ENCODE measurements at regions not wholly inside any gene's neighbourhood (a gene's known extent, or its start where the extent isn't known, plus 50 kb on each side); places are given as distances from the start of the nearest gene placed in this dataset.

DNA sequence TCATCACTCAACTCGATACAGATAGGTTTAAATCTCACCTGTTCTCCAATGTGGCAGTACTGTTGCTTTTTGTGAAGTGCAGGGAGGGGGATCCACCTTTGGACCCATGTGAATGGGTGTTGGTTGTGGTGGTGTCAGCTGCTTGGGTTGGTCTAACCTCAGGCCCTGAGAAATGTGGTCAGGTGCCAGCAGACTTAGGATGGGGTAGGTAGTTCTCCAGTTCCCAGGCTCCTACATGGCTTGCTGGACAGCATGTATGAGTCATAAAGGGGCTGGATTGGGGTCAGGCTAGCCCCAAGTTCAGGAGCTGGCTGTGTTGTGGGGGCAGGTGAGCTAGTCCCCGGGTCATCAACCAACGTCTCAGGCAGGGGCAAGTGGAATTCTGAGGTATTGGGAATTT, 472.6 kb upstream of the CNTNAP2 start:
- no peaks in the 10 kb centered on the region for H3K79me2 ChIP-seq
- no peak overlapping the region for H3K4me3 ChIP-seq (ENCODE audit: low read depth, low read length)
- H3K27ac ChIP-seq = no peak overlapping the region
- H3K9me3 ChIP-seq (ENCODE audit: control insufficient read depth, low read length) = no peaks in the 10 kb centered on the region
- no peaks in the 10 kb centered on the region for H3K36me3 ChIP-seq (ENCODE audit: control insufficient read depth, insufficient read depth, low read length)
- H3K4me1 ChIP-seq = no peaks in the 10 kb centered on the region
- TF ChIP-seq, protein P1, sequence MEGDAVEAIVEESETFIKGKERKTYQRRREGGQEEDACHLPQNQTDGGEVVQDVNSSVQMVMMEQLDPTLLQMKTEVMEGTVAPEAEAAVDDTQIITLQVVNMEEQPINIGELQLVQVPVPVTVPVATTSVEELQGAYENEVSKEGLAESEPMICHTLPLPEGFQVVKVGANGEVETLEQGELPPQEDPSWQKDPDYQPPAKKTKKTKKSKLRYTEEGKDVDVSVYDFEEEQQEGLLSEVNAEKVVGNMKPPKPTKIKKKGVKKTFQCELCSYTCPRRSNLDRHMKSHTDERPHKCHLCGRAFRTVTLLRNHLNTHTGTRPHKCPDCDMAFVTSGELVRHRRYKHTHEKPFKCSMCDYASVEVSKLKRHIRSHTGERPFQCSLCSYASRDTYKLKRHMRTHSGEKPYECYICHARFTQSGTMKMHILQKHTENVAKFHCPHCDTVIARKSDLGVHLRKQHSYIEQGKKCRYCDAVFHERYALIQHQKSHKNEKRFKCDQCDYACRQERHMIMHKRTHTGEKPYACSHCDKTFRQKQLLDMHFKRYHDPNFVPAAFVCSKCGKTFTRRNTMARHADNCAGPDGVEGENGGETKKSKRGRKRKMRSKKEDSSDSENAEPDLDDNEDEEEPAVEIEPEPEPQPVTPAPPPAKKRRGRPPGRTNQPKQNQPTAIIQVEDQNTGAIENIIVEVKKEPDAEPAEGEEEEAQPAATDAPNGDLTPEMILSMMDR (IDR thresholded peaks at IDR 0.05) = no peak
- no peak overlapping the region for H2AFZ ChIP-seq
- no peak overlapping the region for H3K4me2 ChIP-seq (ENCODE audit: low read length)
- no peaks in the 10 kb centered on the region for H3K27me3 ChIP-seq (ENCODE audit: control insufficient read depth, insufficient read depth, low read length)
- H3K9ac ChIP-seq = no peak overlapping the region

DNA sequence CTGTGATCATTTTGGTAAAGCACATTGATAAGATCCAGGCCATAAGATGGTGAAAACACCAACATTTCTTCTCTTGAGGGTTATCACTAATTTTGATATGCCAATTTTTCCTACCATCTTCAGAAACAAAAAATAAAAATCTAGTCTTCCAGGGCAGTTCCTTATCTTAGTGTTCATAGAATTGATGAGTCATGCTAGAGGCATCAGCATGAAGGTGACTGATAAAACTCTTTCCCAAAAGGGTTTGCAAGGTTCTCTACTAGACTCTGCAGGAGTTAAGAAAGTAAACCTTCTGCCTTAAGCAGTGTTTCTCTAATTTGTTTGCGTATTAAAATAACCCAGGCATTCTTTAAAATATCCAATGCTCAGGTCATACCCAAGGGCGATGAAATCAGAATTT, 483.1 kb upstream of the CNTNAP2 start:
- TF ChIP-seq, protein P1 (IDR thresholded peaks at IDR 0.05) = no peak
- H3K9ac ChIP-seq = no peak overlapping the region

DNA sequence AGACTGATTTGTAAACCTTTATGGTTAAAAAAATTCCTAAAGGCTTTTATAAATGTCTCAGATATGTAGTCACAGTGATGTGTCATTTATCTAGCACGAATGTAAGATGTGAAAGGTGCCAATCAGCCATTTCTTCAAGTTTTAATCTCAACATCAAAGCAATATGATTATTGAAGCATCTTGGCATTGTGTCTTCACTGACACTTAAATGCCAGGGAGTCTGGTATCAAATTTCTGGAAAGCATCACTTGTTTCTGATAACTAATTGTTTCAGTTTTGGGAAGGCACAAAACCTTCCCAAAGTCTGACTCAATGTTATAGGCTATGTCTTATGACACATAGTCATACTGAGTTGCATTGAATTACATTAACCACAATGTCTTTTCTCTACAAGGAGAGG, 492.0 kb upstream of the CNTNAP2 start:
- TF ChIP-seq, protein P1 (IDR thresholded peaks at IDR 0.05) = no peak
- Histone ChIP-seq H2AFZ (no peak overlapping the region), H3K4me1 (no peaks in the 10 kb centered on the region), H3K9ac (no peak overlapping the region), H3K36me3 (ENCODE audit: control insufficient read depth, insufficient read depth, low read length) (no peaks in the 10 kb centered on the region), H3K27ac (no peak overlapping the region), H3K27me3 (ENCODE audit: control insufficient read depth, insufficient read depth, low read length) (no peaks in the 10 kb centered on the region), H3K4me3 (ENCODE audit: low read depth, low read length) (no peak overlapping the region), H3K4me2 (ENCODE audit: low read length) (no peak overlapping the region), H3K79me2 (no peaks in the 10 kb centered on the region), H3K9me3 (ENCODE audit: control insufficient read depth, low read length) (no peaks in the 10 kb centered on the region)

More for the DNA sequence above, 483.1 kb upstream of the CNTNAP2 start:
- no peaks in the 10 kb centered on the region for H3K27me3 ChIP-seq (ENCODE audit: control insufficient read depth, insufficient read depth, low read length)
- H3K4me3 ChIP-seq (ENCODE audit: low read depth, low read length) = no peak overlapping the region
- H3K27ac ChIP-seq = no peak overlapping the region
- no peaks in the 10 kb centered on the region for H3K4me1 ChIP-seq
- H3K9me3 ChIP-seq (ENCODE audit: control insufficient read depth, low read length) = no peaks in the 10 kb centered on the region
- H2AFZ ChIP-seq = no peak overlapping the region
- no peak overlapping the region for H3K4me2 ChIP-seq (ENCODE audit: low read length)
- H3K79me2 ChIP-seq = no peaks in the 10 kb centered on the region
- no peaks in the 10 kb centered on the region for H3K36me3 ChIP-seq (ENCODE audit: control insufficient read depth, insufficient read depth, low read length)

DNA sequence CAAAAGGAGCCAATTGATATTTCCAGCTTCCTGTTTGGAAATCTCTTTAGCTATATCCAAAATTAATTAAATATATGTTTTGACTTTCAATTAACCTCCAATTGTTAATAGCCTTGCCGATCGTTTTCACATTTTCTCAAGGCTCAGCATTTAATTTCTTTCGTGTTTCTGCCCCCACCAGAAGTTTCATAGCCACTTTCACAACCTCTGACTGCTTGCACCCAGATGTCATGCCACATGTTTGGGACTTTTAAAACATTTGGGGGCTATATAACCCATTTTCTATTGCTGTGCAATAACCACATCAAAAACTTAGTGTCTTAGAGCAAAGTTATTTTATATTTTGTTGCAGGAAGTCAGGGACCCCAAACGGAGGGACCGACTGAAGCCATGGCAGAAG, 510.6 kb upstream of the CNTNAP2 start:
- no peak overlapping the region for H3K9ac ChIP-seq
- H3K79me2 ChIP-seq = no peaks in the 10 kb centered on the region
- no peak overlapping the region for H3K4me3 ChIP-seq (ENCODE audit: low read depth, low read length)
- no peaks in the 10 kb centered on the region for H3K4me1 ChIP-seq
- H3K27me3 ChIP-seq (ENCODE audit: control insufficient read depth, insufficient read depth, low read length) = no peaks in the 10 kb centered on the region
- TF ChIP-seq, protein P1 (IDR thresholded peaks at IDR 0.05) = no peak
- no peaks in the 10 kb centered on the region for H3K9me3 ChIP-seq (ENCODE audit: control insufficient read depth, low read length)
- H3K36me3 ChIP-seq (ENCODE audit: control insufficient read depth, insufficient read depth, low read length) = no peaks in the 10 kb centered on the region
- no peak overlapping the region for H3K27ac ChIP-seq
- no peak overlapping the region for H3K4me2 ChIP-seq (ENCODE audit: low read length)
- H2AFZ ChIP-seq = no peak overlapping the region

DNA sequence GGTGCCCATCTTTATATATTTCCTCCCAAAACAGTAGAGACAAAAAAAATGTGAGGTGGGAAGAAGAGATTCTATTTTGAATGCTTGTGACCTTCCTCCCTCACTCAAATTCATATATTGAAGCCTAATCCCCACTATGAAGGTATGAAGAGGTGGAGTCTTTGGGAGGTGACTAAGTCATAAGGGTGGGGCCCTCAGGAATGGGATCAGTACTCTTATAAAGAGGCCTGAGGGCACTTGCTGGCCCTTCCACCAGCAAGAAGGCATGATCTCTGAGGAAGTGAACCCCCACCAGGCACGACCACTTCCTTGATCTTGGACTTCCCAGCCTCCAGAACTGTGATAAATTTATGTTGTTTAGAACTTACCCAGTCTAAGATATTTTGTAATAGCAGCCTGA, 517.2 kb upstream of the CNTNAP2 start:
- Histone ChIP-seq H2AFZ (no peak overlapping the region), H3K27ac (no peak overlapping the region), H3K9ac (no peak overlapping the region), H3K4me3 (ENCODE audit: low read depth, low read length) (no peak overlapping the region), H3K4me2 (ENCODE audit: low read length) (no peak overlapping the region), H3K36me3 (ENCODE audit: control insufficient read depth, insufficient read depth, low read length) (no peaks in the 10 kb centered on the region), H3K4me1 (no peaks in the 10 kb centered on the region), H3K27me3 (ENCODE audit: control insufficient read depth, insufficient read depth, low read length) (no peaks in the 10 kb centered on the region), H3K79me2 (no peaks in the 10 kb centered on the region), H3K9me3 (ENCODE audit: control insufficient read depth, low read length) (no peaks in the 10 kb centered on the region)
- TF ChIP-seq, protein P1 (IDR thresholded peaks at IDR 0.05) = no peak

Measured in parathyroid adenoma (tissue), 2 donors.